ENCODE measurements at regions not wholly inside any gene's neighbourhood (a gene's known extent, or its start where the extent isn't known, plus 50 kb on each side); places are given as distances from the start of the nearest gene placed in this dataset.
A peak's percentile ranks its signal among the peaks of the same experiment; 100 is the strongest.

DNA sequence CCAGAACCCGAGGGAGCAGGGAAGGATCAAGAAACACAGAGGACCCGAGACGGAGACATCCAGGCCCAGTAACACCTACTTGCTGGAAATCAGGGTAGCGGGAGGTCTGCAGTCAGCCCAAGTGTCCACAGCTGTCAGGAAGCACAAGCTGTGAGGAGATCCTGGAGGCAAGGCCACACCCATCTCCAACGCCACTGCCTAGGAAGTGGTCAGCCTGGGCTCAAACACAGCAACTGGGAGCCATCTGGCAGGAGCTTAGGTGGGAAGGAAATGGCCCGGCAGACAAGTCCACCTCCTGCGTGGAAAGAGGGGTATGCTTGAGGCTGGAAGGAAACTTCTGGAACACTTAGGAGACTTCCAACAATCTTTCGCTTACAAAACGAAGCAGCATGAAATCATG, 407.1 kb downstream of the VPS13C start:
- Histone ChIP-seq H3K4me1 (ENCODE audit: insufficient read depth, low read length) (peaks cover 5% of the 10 kb centered on the region; the same call in 1 of the 2 replicates), H3K18ac (ENCODE audit: insufficient read length, low read depth, low read length) (no peak overlapping the region), H2BK5ac (ENCODE audit: insufficient read length, low read length) (no peak overlapping the region), H3K4me2 (ENCODE audit: insufficient read depth, insufficient read length, low read length) (no peak overlapping the region), H4K5ac (ENCODE audit: insufficient read length, low read depth, low read length) (no peak overlapping the region), H3K27ac (ENCODE audit: insufficient read length, low read depth, low read length) (no peak overlapping the region), H2BK20ac (ENCODE audit: low read depth, low read length, poor library complexity, severe bottlenecking) (no peak overlapping the region), H3K23me2 (ENCODE audit: insufficient read length, low read depth, low read length, poor library complexity, severe bottlenecking) (no peaks in the 10 kb centered on the region), H3K14ac (ENCODE audit: insufficient read depth, low read length) (no peak overlapping the region), H3K9ac (ENCODE audit: extremely low read depth, insufficient read length, low read length) (no peak overlapping the region), H3K79me1 (ENCODE audit: insufficient read depth, low read depth, low read length, poor library complexity, severe bottlenecking) (no peaks in the 10 kb centered on the region), H3K4ac (ENCODE audit: low read depth, low read length) (no peak overlapping the region), H2BK120ac (ENCODE audit: low read depth, low read length, poor library complexity, severe bottlenecking) (no peak overlapping the region), H2BK15ac (ENCODE audit: low read depth, low read length) (no peak overlapping the region), H4K20me1 (ENCODE audit: control insufficient read depth, insufficient read depth, insufficient read length) (no peaks in the 10 kb centered on the region), H3K27me3 (ENCODE audit: insufficient read depth, low read length) (no peaks in the 10 kb centered on the region), H3K9me3 (ENCODE audit: control insufficient read depth, low read depth, low read length) (no peaks in the 10 kb centered on the region), H4K91ac (ENCODE audit: insufficient read length, low read depth, low read length) (no peak overlapping the region), H2BK12ac (ENCODE audit: insufficient read length, low read depth, low read length) (no peak overlapping the region), H3K79me2 (ENCODE audit: insufficient read depth, low read length) (no peaks in the 10 kb centered on the region), H2AK5ac (ENCODE audit: insufficient read length, low read length) (no peak overlapping the region), H4K8ac (replicated peaks; ENCODE audit: insufficient read length, low read depth, low read length) (no peak overlapping the region), H3K56ac (ENCODE audit: insufficient read length, low read depth, low read length) (no peak overlapping the region), H3K23ac (ENCODE audit: insufficient read length, low read depth, low read length) (no peak overlapping the region), H3T11ph (ENCODE audit: low read length) (no peak overlapping the region), H2AFZ (ENCODE audit: low read length) (no peak overlapping the region)
- Mint-ChIP-seq H3K4me1 (peaks cover 24 to 26% of the 10 kb centered on the region in 2 experiments), H3K27me3 (ENCODE audit: low read depth) (peaks cover 4% of the 10 kb centered on the region; the same call in 1 of the 2 replicates), H3K4me3 (peak overlapping the region in 1 of 2 experiments; percentile 39; a peak in 1 of 5 replicates), H3K27ac (no peak overlapping the region; a peak in 1 of 7 replicates), H3K36me3 (ENCODE audit: insufficient read depth in 1 of 3, low read depth in 3 of 3) (no peaks in the 10 kb centered on the region), H3K9me3 (peaks cover 2 to 3% of the 10 kb centered on the region in 2 experiments; a peak in 3 of 5 replicates)
- TF ChIP-seq, protein P1, sequence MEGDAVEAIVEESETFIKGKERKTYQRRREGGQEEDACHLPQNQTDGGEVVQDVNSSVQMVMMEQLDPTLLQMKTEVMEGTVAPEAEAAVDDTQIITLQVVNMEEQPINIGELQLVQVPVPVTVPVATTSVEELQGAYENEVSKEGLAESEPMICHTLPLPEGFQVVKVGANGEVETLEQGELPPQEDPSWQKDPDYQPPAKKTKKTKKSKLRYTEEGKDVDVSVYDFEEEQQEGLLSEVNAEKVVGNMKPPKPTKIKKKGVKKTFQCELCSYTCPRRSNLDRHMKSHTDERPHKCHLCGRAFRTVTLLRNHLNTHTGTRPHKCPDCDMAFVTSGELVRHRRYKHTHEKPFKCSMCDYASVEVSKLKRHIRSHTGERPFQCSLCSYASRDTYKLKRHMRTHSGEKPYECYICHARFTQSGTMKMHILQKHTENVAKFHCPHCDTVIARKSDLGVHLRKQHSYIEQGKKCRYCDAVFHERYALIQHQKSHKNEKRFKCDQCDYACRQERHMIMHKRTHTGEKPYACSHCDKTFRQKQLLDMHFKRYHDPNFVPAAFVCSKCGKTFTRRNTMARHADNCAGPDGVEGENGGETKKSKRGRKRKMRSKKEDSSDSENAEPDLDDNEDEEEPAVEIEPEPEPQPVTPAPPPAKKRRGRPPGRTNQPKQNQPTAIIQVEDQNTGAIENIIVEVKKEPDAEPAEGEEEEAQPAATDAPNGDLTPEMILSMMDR (conservative IDR thresholded peaks at IDR 0.05): no peak
- peak; percentile 41 for DNase-seq
- WGBS (ENCODE audit: extremely low coverage, insufficient read length, low lambda C conversion rate): no CpG with 5 or more reads among the region's 9 CpGs
